ENCODE measurements at regions not wholly inside any gene's neighbourhood (a gene's known extent, or its start where the extent isn't known, plus 50 kb on each side); places are given as distances from the start of the nearest gene placed in this dataset.

DNA sequence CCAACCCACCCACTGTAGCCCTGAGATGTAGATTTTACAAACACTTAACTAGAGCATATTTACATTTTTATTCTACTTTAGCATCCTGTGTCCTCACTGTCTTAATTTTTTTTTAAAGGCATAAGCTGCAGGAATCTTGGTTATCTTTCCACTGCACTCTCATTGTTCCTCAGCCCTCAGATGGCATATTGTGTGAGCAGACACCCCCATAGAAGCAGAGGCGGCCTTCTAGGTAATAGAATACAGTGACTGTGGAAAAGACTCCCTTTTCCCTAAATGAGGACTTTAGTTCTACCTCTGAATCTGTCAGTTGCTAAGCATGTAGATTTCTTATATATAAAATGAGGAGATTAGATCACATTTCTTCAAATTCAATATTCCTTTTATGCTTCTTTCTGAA lies 543.5 kb upstream of the SPHKAP start:
- H3F3A ChIP-seq (ENCODE audit: low read depth) = no peaks in the 10 kb centered on the region
- no peak overlapping the region for H2AFZ ChIP-seq (ENCODE audit: low read length)
- no peak overlapping the region for H3K9ac ChIP-seq (ENCODE audit: low read depth, low read length, poor library complexity, severe bottlenecking)
- no peaks in the 10 kb centered on the region for H3K79me2 ChIP-seq (ENCODE audit: insufficient read depth, low read length)
- H3K9me3 ChIP-seq (ENCODE audit: insufficient read depth, low read depth, low read length) = no peaks in the 10 kb centered on the region; the same call in 1 of the 2 replicates
- H3K4me2 ChIP-seq (ENCODE audit: low read depth, low read length, poor library complexity, severe bottlenecking) = no peak overlapping the region
- no peaks in the 10 kb centered on the region for H3K9me2 ChIP-seq (replicated peaks; ENCODE audit: low read depth, low read length)
- H3K36me3 ChIP-seq (ENCODE audit: insufficient read depth, low read length) = no peaks in the 10 kb centered on the region
- no peaks in the 10 kb centered on the region for H3K27me3 ChIP-seq (ENCODE audit: insufficient read depth, low read length, poor library complexity, severe bottlenecking)
- H3K4me1 ChIP-seq (ENCODE audit: insufficient read depth, low read length, poor library complexity, severe bottlenecking) = no peaks in the 10 kb centered on the region
- TF ChIP-seq, protein P1, sequence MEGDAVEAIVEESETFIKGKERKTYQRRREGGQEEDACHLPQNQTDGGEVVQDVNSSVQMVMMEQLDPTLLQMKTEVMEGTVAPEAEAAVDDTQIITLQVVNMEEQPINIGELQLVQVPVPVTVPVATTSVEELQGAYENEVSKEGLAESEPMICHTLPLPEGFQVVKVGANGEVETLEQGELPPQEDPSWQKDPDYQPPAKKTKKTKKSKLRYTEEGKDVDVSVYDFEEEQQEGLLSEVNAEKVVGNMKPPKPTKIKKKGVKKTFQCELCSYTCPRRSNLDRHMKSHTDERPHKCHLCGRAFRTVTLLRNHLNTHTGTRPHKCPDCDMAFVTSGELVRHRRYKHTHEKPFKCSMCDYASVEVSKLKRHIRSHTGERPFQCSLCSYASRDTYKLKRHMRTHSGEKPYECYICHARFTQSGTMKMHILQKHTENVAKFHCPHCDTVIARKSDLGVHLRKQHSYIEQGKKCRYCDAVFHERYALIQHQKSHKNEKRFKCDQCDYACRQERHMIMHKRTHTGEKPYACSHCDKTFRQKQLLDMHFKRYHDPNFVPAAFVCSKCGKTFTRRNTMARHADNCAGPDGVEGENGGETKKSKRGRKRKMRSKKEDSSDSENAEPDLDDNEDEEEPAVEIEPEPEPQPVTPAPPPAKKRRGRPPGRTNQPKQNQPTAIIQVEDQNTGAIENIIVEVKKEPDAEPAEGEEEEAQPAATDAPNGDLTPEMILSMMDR (conservative IDR thresholded peaks at IDR 0.05; ENCODE audit: low read length) = no peak
- TF ChIP-seq EZH2phosphoT487 (IDR thresholded peaks at IDR 0.05; ENCODE audit: borderline replicate concordance) = no peak
- no peaks in the 10 kb centered on the region for H4K20me1 ChIP-seq (ENCODE audit: insufficient read depth, low read length, poor library complexity, severe bottlenecking)
- no peak overlapping the region for H3K4me3 ChIP-seq (ENCODE audit: low read length, poor library complexity, severe bottlenecking)

DNA sequence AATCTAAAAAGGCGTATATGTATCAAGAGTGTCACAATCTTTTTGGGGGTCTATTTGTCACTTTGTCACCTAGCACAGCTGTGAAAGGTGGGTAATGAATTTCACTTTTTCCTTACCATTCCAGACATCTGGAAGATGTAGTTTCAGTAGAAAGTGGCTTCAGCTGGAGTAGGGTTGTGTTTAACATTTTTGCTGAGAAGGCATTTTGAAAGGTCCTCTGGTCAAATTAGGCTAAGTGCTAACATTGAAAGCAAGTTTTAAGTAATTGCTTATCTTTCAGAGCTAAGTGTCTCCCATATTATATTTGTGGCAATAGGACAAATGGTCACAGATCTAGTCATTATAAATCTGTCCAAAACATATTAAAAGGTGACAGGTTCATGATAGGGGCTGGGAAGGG lies 542.1 kb upstream of the SPHKAP start:
- Histone ChIP-seq H3F3A (ENCODE audit: low read depth) (no peaks in the 10 kb centered on the region), H2AFZ (ENCODE audit: low read length) (no peak overlapping the region), H3K9me2 (replicated peaks; ENCODE audit: low read depth, low read length) (no peaks in the 10 kb centered on the region), H3K9me3 (ENCODE audit: insufficient read depth, low read depth, low read length) (no peaks in the 10 kb centered on the region; the same call in 1 of the 2 replicates), H3K4me2 (ENCODE audit: low read depth, low read length, poor library complexity, severe bottlenecking) (no peak overlapping the region), H4K20me1 (ENCODE audit: insufficient read depth, low read length, poor library complexity, severe bottlenecking) (no peaks in the 10 kb centered on the region), H3K4me1 (ENCODE audit: insufficient read depth, low read length, poor library complexity, severe bottlenecking) (no peaks in the 10 kb centered on the region), H3K9ac (ENCODE audit: low read depth, low read length, poor library complexity, severe bottlenecking) (no peak overlapping the region), H3K79me2 (ENCODE audit: insufficient read depth, low read length) (no peaks in the 10 kb centered on the region), H3K36me3 (ENCODE audit: insufficient read depth, low read length) (no peaks in the 10 kb centered on the region), H3K4me3 (ENCODE audit: low read length, poor library complexity, severe bottlenecking) (no peak overlapping the region), H3K27me3 (ENCODE audit: insufficient read depth, low read length, poor library complexity, severe bottlenecking) (no peaks in the 10 kb centered on the region)
- TF ChIP-seq EZH2phosphoT487 (IDR thresholded peaks at IDR 0.05; ENCODE audit: borderline replicate concordance) = no peak
- TF ChIP-seq, protein P1 (conservative IDR thresholded peaks at IDR 0.05; ENCODE audit: low read length) = no peak

DNA sequence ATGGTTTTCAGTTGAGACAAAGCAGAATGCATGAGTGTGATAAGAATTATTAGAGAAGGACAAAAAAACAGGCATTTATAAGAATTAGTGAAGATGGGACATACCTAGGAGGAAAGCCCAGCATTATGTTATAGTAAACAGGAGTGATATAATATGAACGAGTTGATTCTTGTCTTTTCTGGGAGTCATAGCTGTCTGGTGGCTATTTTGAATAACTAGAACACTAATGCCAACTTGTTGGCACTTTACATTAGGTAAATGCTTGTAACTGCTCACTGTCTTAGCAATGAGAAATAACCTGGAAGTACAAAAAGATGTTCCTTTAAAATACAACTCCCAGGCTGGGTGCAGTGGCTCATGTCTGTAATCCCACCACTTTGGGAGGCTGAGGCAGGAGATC lies 540.8 kb upstream of the SPHKAP start:
- Histone ChIP-seq H3K36me3 (ENCODE audit: insufficient read depth, low read length) (no peaks in the 10 kb centered on the region), H2AFZ (ENCODE audit: low read length) (no peak overlapping the region), H3K4me1 (ENCODE audit: insufficient read depth, low read length, poor library complexity, severe bottlenecking) (no peaks in the 10 kb centered on the region), H3K9me3 (ENCODE audit: insufficient read depth, low read depth, low read length) (no peaks in the 10 kb centered on the region; the same call in 1 of the 2 replicates), H4K20me1 (ENCODE audit: insufficient read depth, low read length, poor library complexity, severe bottlenecking) (no peaks in the 10 kb centered on the region), H3K27me3 (ENCODE audit: insufficient read depth, low read length, poor library complexity, severe bottlenecking) (no peaks in the 10 kb centered on the region), H3K4me3 (ENCODE audit: low read length, poor library complexity, severe bottlenecking) (no peak overlapping the region), H3K9me2 (replicated peaks; ENCODE audit: low read depth, low read length) (no peaks in the 10 kb centered on the region), H3K79me2 (ENCODE audit: insufficient read depth, low read length) (no peaks in the 10 kb centered on the region), H3K9ac (ENCODE audit: low read depth, low read length, poor library complexity, severe bottlenecking) (no peak overlapping the region), H3F3A (ENCODE audit: low read depth) (no peaks in the 10 kb centered on the region), H3K4me2 (ENCODE audit: low read depth, low read length, poor library complexity, severe bottlenecking) (no peak overlapping the region)
- TF ChIP-seq, protein P1 (conservative IDR thresholded peaks at IDR 0.05; ENCODE audit: low read length) = no peak
- TF ChIP-seq EZH2phosphoT487 (IDR thresholded peaks at IDR 0.05; ENCODE audit: borderline replicate concordance) = no peak

All from Loucy (cell line).